IMR-90 (cell line): ENCODE measurements at regions not wholly inside any gene's neighbourhood (a gene's known extent, or its start where the extent isn't known, plus 50 kb on each side); places are given as distances from the start of the nearest gene placed in this dataset.
"Not testable (repeated sequence)": the region's sequence is repeated elsewhere in the genome, so short reads cannot be mapped to it uniquely, and the experiment has no call there.

Experiments
- ATAC-seq: fragments of 200-7000 bp; cut with Tn5 transposase; 2 replicates; pipeline ENCODE4 v1.9.1; 2020; ENCODE audit warnings: low read depth, mild to moderate bottlenecking, moderate library complexity
- BruUV-seq: library from RNA; stranded (reverse); fragments of 400-500 nt; replicated peaks from 2 replicates; lab custom pipeline; 2021; lab: Mats Ljungman, UMichigan
- CTCF ChIA-PET: fragments of 300-600 bp; formaldehyde crosslinking; extraction: SDS; loops from one replicate; lab custom pipeline; 2021; ENCODE audit warnings: antibody characterized with exemption; lab: Yijun Ruan, JAX
- POLR2A ChIA-PET: fragments of 300-600 bp; sonication (Branson Sonifier 250); formaldehyde crosslinking; loops from one replicate; lab custom pipeline; 2022; ENCODE audit warnings: antibody characterized with exemption; ENCODE audit not compliant: unreplicated experiment; lab: Charles Lee
- DNase-seq: peaks from one replicate; pipeline ENCODE4 v3.0.0; 2013
- H2AFZ ChIP-seq: replicated peaks from 2 replicates; pipeline ENCODE3; 2013; ENCODE audit warnings: low read length, mild to moderate bottlenecking; ENCODE audit not compliant: poor library complexity
- H2AK5ac ChIP-seq: 2 replicates; pipeline ENCODE4 v1.6.1; 2013; ENCODE audit warnings: low read depth, low read length, inconsistent platforms
- H2AK9ac ChIP-seq: replicated peaks from 2 replicates; pipeline ENCODE3; 2013; ENCODE audit warnings: mild to moderate bottlenecking, low read depth, low read length, moderate library complexity; ENCODE audit not compliant: poor library complexity
- H2BK120ac ChIP-seq: 2 replicates; pipeline ENCODE4 v1.6.1; 2013; ENCODE audit warnings: low read depth, low read length, inconsistent platforms
- H2BK15ac ChIP-seq: 3 replicates; pipeline ENCODE4 v1.6.1; 2013; ENCODE audit warnings: low read depth, low read length, inconsistent platforms
- H2BK20ac ChIP-seq: 2 replicates; pipeline ENCODE4 v1.6.1; 2013; ENCODE audit warnings: low read depth, mild to moderate bottlenecking, inconsistent platforms, low read length, moderate library complexity
- H2BK5ac ChIP-seq: 2 replicates; pipeline ENCODE4 v1.6.1; 2013; ENCODE audit warnings: mild to moderate bottlenecking, low read depth, low read length, inconsistent platforms; ENCODE audit not compliant: poor library complexity, severe bottlenecking
- H3K14ac ChIP-seq: replicated peaks from 2 replicates; pipeline ENCODE4 v1.6.1; 2013; ENCODE audit warnings: low read depth, low read length, inconsistent platforms
- H3K18ac ChIP-seq: 2 replicates; pipeline ENCODE4 v1.6.1; 2013; ENCODE audit warnings: low read depth, low read length, control low read depth
- H3K23ac ChIP-seq: 2 replicates; pipeline ENCODE4 v1.6.1; 2013; ENCODE audit warnings: low read depth, low read length, inconsistent platforms
- H3K27ac ChIP-seq: 2 replicates; pipeline ENCODE4 v1.5.1; 2013; ENCODE audit warnings: mild to moderate bottlenecking, control low read depth, low read length; ENCODE audit not compliant: insufficient read depth
- H3K27me3 ChIP-seq: 2 replicates; pipeline ENCODE4 v1.6.1; 2013; ENCODE audit warnings: low read length; ENCODE audit not compliant: control insufficient read depth, insufficient read depth
- H3K36me3 ChIP-seq: 2 replicates; pipeline ENCODE4 v1.6.1; 2013; ENCODE audit warnings: low read length, mixed read lengths; ENCODE audit not compliant: control insufficient read depth, insufficient read depth
- H3K4ac ChIP-seq: 2 replicates; pipeline ENCODE4 v1.6.1; 2013; ENCODE audit warnings: low read depth, low read length, inconsistent platforms
- H3K4me1 ChIP-seq: 2 replicates; pipeline ENCODE4 v1.6.1; 2013; ENCODE audit warnings: low read length, mixed read lengths; ENCODE audit not compliant: control insufficient read depth, insufficient read depth
- H3K4me2 ChIP-seq: 2 replicates; pipeline ENCODE4 v1.6.1; 2013; ENCODE audit warnings: low read depth, mild to moderate bottlenecking, control low read depth, low read length, moderate library complexity
- H3K4me3 ChIP-seq: 2 replicates; pipeline ENCODE4 v1.5.1; 2013; ENCODE audit warnings: low read depth, mild to moderate bottlenecking, control low read depth, low read length, moderate library complexity; ENCODE audit not compliant: insufficient read depth
- H3K56ac ChIP-seq: 2 replicates; pipeline ENCODE4 v1.6.1; 2013; ENCODE audit warnings: low read length, inconsistent platforms; ENCODE audit not compliant: insufficient read depth; ENCODE audit errors: extremely low read depth
- H3K79me1 ChIP-seq, 2 experiments: 2 replicates each; pipeline ENCODE4 v1.6.1; 2013; ENCODE audit warnings: low read length in 2 of 2, inconsistent platforms in 1 of 2, low read depth in 1 of 2
- H3K9ac ChIP-seq: 2 replicates; pipeline ENCODE4 v1.6.1; 2013; ENCODE audit warnings: low read depth, low read length, control low read depth
- H3K9me1 ChIP-seq: 2 replicates; pipeline ENCODE4 v1.6.1; 2013; ENCODE audit warnings: low read length, inconsistent platforms; ENCODE audit not compliant: insufficient read depth
- H3K9me3 ChIP-seq: 2 replicates; pipeline ENCODE4 v1.6.1; 2013; ENCODE audit warnings: low read length; ENCODE audit not compliant: control insufficient read depth, insufficient read depth
- H4K20me1 ChIP-seq: 2 replicates; pipeline ENCODE4 v1.6.1; 2013; ENCODE audit warnings: low read length, inconsistent platforms; ENCODE audit not compliant: insufficient read depth
- H4K5ac ChIP-seq: 2 replicates; pipeline ENCODE4 v1.6.1; 2013; ENCODE audit warnings: mild to moderate bottlenecking, low read depth, low read length, control low read depth
- H4K8ac ChIP-seq, 2 experiments: 2 replicates each; pipeline ENCODE4 v1.6.1; 2013; ENCODE audit warnings: low read depth in 2 of 2, low read length in 2 of 2, control low read depth in 1 of 2, inconsistent platforms in 1 of 2
- H4K91ac ChIP-seq: 2 replicates; pipeline ENCODE4 v1.6.1; 2013; ENCODE audit warnings: low read depth, low read length, inconsistent platforms; ENCODE audit not compliant: insufficient read depth
- WGBS, 2 experiments: methylation state at CpG; one replicate each; pipeline versions ENCODE4 v1.1.5 to v1.1.7; 2013; ENCODE audit warnings: missing lambda C conversion rate in 2 of 2; ENCODE audit not compliant: insufficient read length in 1 of 2; ENCODE audit errors: extremely low coverage in 2 of 2; 5-methylcytosine and 5-hydroxymethylcytosine counted together
- dilution Hi-C: fragments of 300-500 bp; cut with HindIII; formaldehyde crosslinking; loops from one replicate; pipeline ENCODE4 v1.14.3; 2018; ENCODE audit warnings: low sequenced_read_pairs; ENCODE audit not compliant: unreplicated experiment
- in situ Hi-C: fragments of 300-500 bp; cut with MboI; formaldehyde crosslinking; loops from 3 replicates; pipeline ENCODE4 v1.14.3; 2019; ENCODE audit warnings: low sequenced_read_pairs, inconsistent platforms, mixed read lengths
- intact Hi-C: fragments of 100-400 bp; cut with micrococcal nuclease; formaldehyde crosslinking; loops from 2 replicates; pipeline ENCODE4 v1.10.0; 2022

GRCh38 chrX:451750-452149 is 65.0 kb upstream of the PPP2R3B start:
- H3K4ac ChIP-seq, H2BK15ac ChIP-seq, H3K27me3 ChIP-seq, H3K9me1 ChIP-seq, in situ Hi-C loops, H3K18ac ChIP-seq, intact Hi-C loops, H4K20me1 ChIP-seq, BruUV-seq, DNase-seq, H2BK120ac ChIP-seq, CTCF ChIA-PET, H4K8ac ChIP-seq, H3K9me3 ChIP-seq, H4K5ac ChIP-seq, H3K36me3 ChIP-seq, H2AFZ ChIP-seq, dilution Hi-C loops, H2AK9ac ChIP-seq, H3K56ac ChIP-seq, H3K4me1 ChIP-seq, H3K4me2 ChIP-seq, H4K91ac ChIP-seq, H3K23ac ChIP-seq, ATAC-seq, H2BK20ac ChIP-seq, H3K4me3 ChIP-seq, POLR2A ChIA-PET, H2BK5ac ChIP-seq, H3K79me1 ChIP-seq, H3K9ac ChIP-seq, H3K14ac ChIP-seq, H2AK5ac ChIP-seq, H3K27ac ChIP-seq: not testable (repeated sequence)
- WGBS, 2 experiments: 84% methylated on average over 6 of the region's 12 CpGs; no CpG with 5 or more reads in 1 of the 2 experiments
